K562 (cell line): ENCODE measurements at regions not wholly inside any gene's neighbourhood (a gene's known extent, or its start where the extent isn't known, plus 50 kb on each side); places are given as distances from the start of the nearest gene placed in this dataset.
A peak's percentile ranks its signal among the peaks of the same experiment; 100 is the strongest.

Source experiments
- ARNT ChIP-seq, 2 experiments: fragments of 450-650 bp; IDR thresholded peaks; 2 replicates each; pipeline ENCODE4 v1.6.1; 2016; ENCODE audit warnings: mild to moderate bottlenecking in 1 of 2
- CHD2 ChIP-seq: IDR thresholded peaks from 2 replicates; pipeline ENCODE4 v1.6.1; 2011; ENCODE audit warnings: low read depth, low read length
- HMGN3 ChIP-seq: IDR thresholded peaks from 2 replicates; pipeline ENCODE4 v1.6.1; 2011; ENCODE audit warnings: borderline replicate concordance, low read depth, mild to moderate bottlenecking, mixed read lengths, low read length; ENCODE audit not compliant: insufficient read length; ENCODE audit errors: extremely low read depth
- MECOM ChIP-seq: fragments of 250-450 bp; sonication (Bioruptor Pico); IDR thresholded peaks from 2 replicates; pipeline ENCODE4 v1.8.0; 2022; ENCODE audit warnings: inconsistent platforms
- MTA1 ChIP-seq: fragments of 450-650 bp; IDR thresholded peaks from 2 replicates; pipeline ENCODE4 v1.6.1; 2017; ENCODE audit warnings: borderline replicate concordance
- NFYB ChIP-seq: IDR thresholded peaks from 2 replicates; pipeline ENCODE4 v1.6.1; 2011; ENCODE audit warnings: mild to moderate bottlenecking, moderate library complexity; ENCODE audit not compliant: insufficient read length; ENCODE audit errors: extremely low read depth
- PHTF2 ChIP-seq: fragments of 250-450 bp; sonication (Bioruptor Pico); IDR thresholded peaks from 2 replicates; pipeline ENCODE4 v1.5.0; 2021; ENCODE audit warnings: mild to moderate bottlenecking
- RAD21 ChIP-seq, 2 experiments: fragments of 250-450 bp in 1 of 2; fragments of 450-650 bp in 1 of 2; sonication (Bioruptor Pico) in 1 of 2; formaldehyde crosslinking in 1 of 2; IDR thresholded peaks in 1 of 2; conservative IDR thresholded peaks in 1 of 2; 2 replicates each; pipeline versions ENCODE4 v1.4.0 to v1.8.0; 2020 to 2022; ENCODE audit warnings: mild to moderate bottlenecking in 2 of 2, moderate library complexity in 1 of 2
- SRF ChIP-seq, 2 experiments: fragments of 250-450, 450-650 bp in 1 of 2; sonication (Bioruptor Pico) in 1 of 2; sonication (generic) in 1 of 2; formaldehyde crosslinking; IDR thresholded peaks; 2 replicates each; pipeline versions ENCODE4 v1.5.0 to v1.5.1; 2020 to 2022; ENCODE audit warnings: mild to moderate bottlenecking in 1 of 2, missing genetic modification reagents in 1 of 2
- SRSF9 ChIP-seq: fragments of 200-400 bp; formaldehyde crosslinking; IDR thresholded peaks from 2 replicates; pipeline ENCODE4 v1.6.1; 2017; ENCODE audit warnings: low read depth, low read length, borderline replicate concordance
- ZNF143 ChIP-seq: sonication (generic); formaldehyde crosslinking; IDR thresholded peaks from 2 replicates; pipeline ENCODE4 v1.9.0; 2022; ENCODE audit warnings: mild to moderate bottlenecking, missing genetic modification reagents
- ZNF239 ChIP-seq: fragments of 250-450 bp; sonication (Bioruptor Pico); IDR thresholded peaks from 2 replicates; pipeline ENCODE4 v1.4.0; 2020; ENCODE audit warnings: mild to moderate bottlenecking
- ZNF324 ChIP-seq: fragments of 250-450 bp; sonication (Bioruptor Pico); IDR thresholded peaks from 2 replicates; pipeline ENCODE4 v1.4.0; 2020; ENCODE audit warnings: mild to moderate bottlenecking
- ZNF589 ChIP-seq: fragments of 200-800 bp; sonication (Bioruptor generic); IDR thresholded peaks from 2 replicates; pipeline ENCODE4 v1.6.1; 2016; ENCODE audit warnings: low read depth, missing genetic modification characterization, missing compliant biosample characterization
- TF ChIP-seq, protein P1 (sequence below), 2 experiments: fragments of 450-650 bp in 1 of 2; sonication (generic) in 1 of 2; formaldehyde crosslinking in 1 of 2; IDR thresholded peaks in 1 of 2; conservative IDR thresholded peaks in 1 of 2; 2 replicates each; pipeline versions ENCODE4 v1.6.1 to v1.8.1; 2016 to 2023; ENCODE audit warnings: mild to moderate bottlenecking in 2 of 2, moderate library complexity in 2 of 2, inconsistent platforms in 1 of 2, missing genetic modification reagents in 1 of 2
- TF ChIP-seq, protein P2 (sequence below): fragments of 250-450 bp; sonication (Bioruptor Pico); IDR thresholded peaks from 2 replicates; pipeline ENCODE4 v1.4.0; 2020; ENCODE audit warnings: mild to moderate bottlenecking, moderate library complexity
- TF ChIP-seq, protein P3 (sequence below): sonication (generic); IDR thresholded peaks from 2 replicates; pipeline ENCODE4 v1.6.1; 2016
- TF ChIP-seq, protein P4 (sequence below), 2 experiments: IDR thresholded peaks in 1 of 2; conservative IDR thresholded peaks in 1 of 2; 2 replicates each; pipeline ENCODE4 v1.6.1; 2016; ENCODE audit warnings: low read depth in 2 of 2, mild to moderate bottlenecking in 1 of 2, missing compliant biosample characterization in 1 of 2, missing genetic modification characterization in 1 of 2, moderate library complexity in 1 of 2
- TF ChIP-seq, protein P5 (sequence below): fragments of 450-650 bp; formaldehyde crosslinking; IDR thresholded peaks from 2 replicates; pipeline ENCODE4 v1.4.0; 2022; ENCODE audit warnings: mild to moderate bottlenecking, moderate library complexity

DNA sequence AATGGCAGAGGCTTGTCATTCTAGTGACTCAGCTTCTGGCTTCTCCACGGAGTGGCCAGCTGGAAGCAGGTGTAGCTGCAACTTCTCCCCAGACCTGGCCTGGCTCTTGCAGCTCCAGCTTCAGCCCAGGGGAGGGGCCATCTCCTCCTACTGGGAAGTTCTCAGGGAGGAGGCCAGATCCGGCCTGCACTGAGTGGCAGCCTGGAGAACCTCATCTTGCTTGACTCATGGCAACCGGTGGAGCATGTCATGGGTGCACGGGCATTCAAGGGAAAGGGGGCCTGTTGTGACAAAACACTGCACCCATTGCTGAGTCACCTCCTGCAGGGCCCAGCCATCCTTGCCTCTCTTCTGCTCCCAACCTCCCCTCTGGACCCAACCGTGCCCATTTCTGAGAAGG lies 273.9 kb upstream of the MAF start (continued):
- TF ChIP-seq MECOM (CRISPR knock-in tag) (0 out of 2 replicates have a peak, but pooled peaks have one; percentile 27), PHTF2 (CRISPR knock-in tag) (no peak), HMGN3 (no peak), ZNF143 (CRISPR knock-in tag) (no peak), ARNT (IDR thresholded peaks at IDR 0.05) (no peak), NFYB (no peak), SRSF9 (no peak), ZNF589 (CRISPR knock-in tag) (peak; percentile 72), SRF (CRISPR knock-in tag; IDR thresholded peaks at IDR 0.05) (peak in 1 of 2 experiments; percentile 81; a peak in 1 of 4 replicates), ZNF239 (CRISPR knock-in tag) (no peak), MTA1 (no peak), ZNF324 (CRISPR knock-in tag) (peak; percentile 84), RAD21 (CRISPR knock-in tag; conservative IDR thresholded peaks at IDR 0.05 in 1 of 2, IDR thresholded peaks at IDR 0.05 in 1 of 2) (0 out of 4 replicates have a peak, but pooled peaks of 1 of the 2 experiments have one; percentile 11), CHD2 (no peak)
- TF ChIP-seq, protein P1, sequence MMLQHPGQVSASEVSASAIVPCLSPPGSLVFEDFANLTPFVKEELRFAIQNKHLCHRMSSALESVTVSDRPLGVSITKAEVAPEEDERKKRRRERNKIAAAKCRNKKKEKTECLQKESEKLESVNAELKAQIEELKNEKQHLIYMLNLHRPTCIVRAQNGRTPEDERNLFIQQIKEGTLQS (IDR thresholded peaks at IDR 0.05) = no peak; the same call in 1 of the 2 replicates
- TF ChIP-seq, protein P1 (CRISPR knock-in tag; conservative IDR thresholded peaks at IDR 0.05) = no peak; the same call in 1 of the 2 replicates
- TF ChIP-seq, protein P2, sequence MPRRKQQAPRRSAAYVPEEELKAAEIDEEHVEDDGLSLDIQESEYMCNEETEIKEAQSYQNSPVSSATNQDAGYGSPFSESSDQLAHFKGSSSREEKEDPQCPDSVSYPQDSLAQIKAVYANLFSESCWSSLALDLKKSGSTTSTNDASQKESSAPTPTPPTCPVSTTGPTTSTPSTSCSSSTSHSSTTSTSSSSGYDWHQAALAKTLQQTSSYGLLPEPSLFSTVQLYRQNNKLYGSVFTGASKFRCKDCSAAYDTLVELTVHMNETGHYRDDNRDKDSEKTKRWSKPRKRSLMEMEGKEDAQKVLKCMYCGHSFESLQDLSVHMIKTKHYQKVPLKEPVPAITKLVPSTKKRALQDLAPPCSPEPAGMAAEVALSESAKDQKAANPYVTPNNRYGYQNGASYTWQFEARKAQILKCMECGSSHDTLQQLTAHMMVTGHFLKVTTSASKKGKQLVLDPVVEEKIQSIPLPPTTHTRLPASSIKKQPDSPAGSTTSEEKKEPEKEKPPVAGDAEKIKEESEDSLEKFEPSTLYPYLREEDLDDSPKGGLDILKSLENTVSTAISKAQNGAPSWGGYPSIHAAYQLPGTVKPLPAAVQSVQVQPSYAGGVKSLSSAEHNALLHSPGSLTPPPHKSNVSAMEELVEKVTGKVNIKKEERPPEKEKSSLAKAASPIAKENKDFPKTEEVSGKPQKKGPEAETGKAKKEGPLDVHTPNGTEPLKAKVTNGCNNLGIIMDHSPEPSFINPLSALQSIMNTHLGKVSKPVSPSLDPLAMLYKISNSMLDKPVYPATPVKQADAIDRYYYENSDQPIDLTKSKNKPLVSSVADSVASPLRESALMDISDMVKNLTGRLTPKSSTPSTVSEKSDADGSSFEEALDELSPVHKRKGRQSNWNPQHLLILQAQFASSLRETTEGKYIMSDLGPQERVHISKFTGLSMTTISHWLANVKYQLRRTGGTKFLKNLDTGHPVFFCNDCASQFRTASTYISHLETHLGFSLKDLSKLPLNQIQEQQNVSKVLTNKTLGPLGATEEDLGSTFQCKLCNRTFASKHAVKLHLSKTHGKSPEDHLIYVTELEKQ (CRISPR knock-in tag) = no peak
- TF ChIP-seq, protein P3, sequence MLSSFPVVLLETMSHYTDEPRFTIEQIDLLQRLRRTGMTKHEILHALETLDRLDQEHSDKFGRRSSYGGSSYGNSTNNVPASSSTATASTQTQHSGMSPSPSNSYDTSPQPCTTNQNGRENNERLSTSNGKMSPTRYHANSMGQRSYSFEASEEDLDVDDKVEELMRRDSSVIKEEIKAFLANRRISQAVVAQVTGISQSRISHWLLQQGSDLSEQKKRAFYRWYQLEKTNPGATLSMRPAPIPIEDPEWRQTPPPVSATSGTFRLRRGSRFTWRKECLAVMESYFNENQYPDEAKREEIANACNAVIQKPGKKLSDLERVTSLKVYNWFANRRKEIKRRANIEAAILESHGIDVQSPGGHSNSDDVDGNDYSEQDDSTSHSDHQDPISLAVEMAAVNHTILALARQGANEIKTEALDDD = no peak
- TF ChIP-seq, protein P4, sequence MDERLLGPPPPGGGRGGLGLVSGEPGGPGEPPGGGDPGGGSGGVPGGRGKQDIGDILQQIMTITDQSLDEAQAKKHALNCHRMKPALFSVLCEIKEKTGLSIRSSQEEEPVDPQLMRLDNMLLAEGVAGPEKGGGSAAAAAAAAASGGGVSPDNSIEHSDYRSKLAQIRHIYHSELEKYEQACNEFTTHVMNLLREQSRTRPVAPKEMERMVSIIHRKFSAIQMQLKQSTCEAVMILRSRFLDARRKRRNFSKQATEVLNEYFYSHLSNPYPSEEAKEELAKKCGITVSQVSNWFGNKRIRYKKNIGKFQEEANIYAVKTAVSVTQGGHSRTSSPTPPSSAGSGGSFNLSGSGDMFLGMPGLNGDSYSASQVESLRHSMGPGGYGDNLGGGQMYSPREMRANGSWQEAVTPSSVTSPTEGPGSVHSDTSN (CRISPR knock-in tag; IDR thresholded peaks at IDR 0.05; ENCODE audit: low read depth) = no peak
- TF ChIP-seq, protein P4 (tag; conservative IDR thresholded peaks at IDR 0.05; ENCODE audit: low read depth) = 0 out of 2 replicates have a peak, but pooled peaks have one; percentile 7
- TF ChIP-seq, protein P5, sequence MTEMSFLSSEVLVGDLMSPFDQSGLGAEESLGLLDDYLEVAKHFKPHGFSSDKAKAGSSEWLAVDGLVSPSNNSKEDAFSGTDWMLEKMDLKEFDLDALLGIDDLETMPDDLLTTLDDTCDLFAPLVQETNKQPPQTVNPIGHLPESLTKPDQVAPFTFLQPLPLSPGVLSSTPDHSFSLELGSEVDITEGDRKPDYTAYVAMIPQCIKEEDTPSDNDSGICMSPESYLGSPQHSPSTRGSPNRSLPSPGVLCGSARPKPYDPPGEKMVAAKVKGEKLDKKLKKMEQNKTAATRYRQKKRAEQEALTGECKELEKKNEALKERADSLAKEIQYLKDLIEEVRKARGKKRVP (CRISPR knock-in tag) = no peak
